Kidney capillary endothelial cell (primary cell): ENCODE measurements at regions not wholly inside any gene's neighbourhood (a gene's known extent, or its start where the extent isn't known, plus 50 kb on each side); places are given as distances from the start of the nearest gene placed in this dataset.

Source experiments
- DNase-seq: peaks from one replicate; pipeline ENCODE4 v3.0.0-alpha.2; 2018; ENCODE audit warnings: low spot score

- DNase-seq = no peak
These were observed 65.5 kb upstream of the TRIM2 start for GRCh38 chr4:153138736-153139135.

DNA sequence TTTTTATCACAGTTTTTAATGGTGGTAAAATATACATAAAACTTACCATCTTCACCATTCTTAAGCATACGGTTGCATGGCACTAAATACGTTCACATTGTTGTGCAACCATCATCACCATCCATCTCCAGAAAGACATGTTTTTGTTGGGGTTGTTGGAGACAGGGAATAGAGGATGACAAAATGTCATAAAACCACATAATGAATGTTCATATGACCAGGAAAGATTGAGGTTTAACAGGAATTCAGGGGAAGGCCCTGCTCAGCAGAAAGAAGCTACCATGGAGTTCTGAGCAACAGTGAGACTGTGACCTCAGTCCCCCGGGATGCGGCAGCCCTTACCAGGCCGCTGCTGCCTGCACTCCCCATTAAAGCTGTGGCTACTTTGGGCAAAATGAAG is 63.9 kb upstream of the TRIM2 start:
- DNase-seq = no peak

DNA sequence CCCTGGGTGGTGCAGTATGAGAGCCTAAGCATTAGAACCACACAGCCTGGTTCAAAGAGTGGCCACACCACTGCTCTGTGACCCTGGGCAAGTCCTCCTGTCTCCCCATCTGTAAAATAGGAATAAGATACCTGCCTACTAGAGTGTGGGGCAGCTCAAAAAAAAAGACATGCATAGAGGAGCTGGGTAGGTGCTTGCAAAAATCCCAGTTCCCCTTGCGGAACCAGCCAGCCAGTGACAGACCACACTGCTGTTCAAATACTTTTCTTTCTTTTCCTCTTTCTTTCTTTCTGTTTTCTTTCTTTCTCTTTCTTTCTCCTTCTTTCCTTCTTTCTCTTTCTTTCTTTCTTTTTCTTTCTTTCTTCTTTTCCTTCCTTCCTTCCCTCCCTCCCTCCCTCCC is 63.0 kb upstream of the TRIM2 start:
- DNase-seq = no peak

- DNase-seq = peak; percentile 77
These were observed 61.4 kb upstream of the TRIM2 start for GRCh38 chr4:153142700-153143438.

DNA sequence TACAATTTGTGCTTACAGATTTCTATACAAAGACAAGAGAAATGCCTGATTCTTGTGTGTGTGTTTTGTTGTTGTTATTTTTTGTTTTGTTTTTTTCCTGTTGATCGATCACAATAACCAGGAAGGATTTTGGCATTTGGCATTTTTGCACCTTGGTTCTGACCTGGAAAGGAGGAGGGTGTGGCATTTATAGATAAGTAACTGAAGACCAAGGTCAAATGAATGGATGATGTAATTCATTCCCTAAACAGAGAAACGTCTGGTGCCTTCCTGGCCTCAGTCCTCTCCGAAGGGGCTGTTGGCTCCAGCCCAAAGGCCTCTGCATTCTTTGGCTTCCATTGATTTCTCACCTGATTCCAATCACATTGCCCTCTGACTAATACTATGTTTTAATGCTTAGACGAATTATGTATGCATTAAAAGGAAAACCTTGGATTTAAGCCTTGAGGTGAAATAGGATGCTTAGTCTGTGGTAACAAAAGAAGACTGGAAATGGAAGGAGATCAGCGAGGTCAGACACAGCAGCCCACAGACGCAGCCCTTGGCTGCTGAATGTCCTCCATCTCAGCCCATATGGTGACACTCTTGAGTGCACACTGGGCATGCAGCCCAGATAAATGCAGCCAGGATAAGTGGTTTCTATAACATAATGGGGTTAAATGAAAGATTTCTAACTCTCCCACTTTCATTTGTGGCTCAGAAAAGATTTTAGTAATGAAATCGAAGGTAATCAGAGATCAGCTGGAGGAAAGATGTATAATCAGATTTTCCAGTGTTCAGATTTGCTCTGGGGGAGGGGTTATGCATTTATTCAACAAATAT is 60.5 kb upstream of the TRIM2 start:
- DNase-seq = no peak

DNA sequence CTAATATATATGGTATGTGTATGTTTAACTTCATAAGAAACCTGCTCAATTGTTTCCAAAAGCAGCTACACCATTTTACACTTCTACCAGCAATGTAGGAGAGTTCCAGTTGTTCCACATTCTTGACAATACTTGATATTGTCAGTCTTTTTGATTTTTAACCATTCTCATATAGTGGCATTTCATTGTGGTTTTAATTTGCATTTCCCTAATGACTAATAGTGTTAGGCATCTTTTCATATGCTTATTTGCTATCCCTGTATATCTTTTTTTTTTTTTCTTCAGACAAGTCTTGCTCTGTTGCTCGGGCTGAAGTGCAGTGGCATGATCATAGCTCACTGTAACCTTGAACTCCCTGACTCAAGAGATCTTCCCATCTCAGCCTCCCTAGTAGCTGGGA is 58.2 kb upstream of the TRIM2 start:
- DNase-seq = no peak

DNA sequence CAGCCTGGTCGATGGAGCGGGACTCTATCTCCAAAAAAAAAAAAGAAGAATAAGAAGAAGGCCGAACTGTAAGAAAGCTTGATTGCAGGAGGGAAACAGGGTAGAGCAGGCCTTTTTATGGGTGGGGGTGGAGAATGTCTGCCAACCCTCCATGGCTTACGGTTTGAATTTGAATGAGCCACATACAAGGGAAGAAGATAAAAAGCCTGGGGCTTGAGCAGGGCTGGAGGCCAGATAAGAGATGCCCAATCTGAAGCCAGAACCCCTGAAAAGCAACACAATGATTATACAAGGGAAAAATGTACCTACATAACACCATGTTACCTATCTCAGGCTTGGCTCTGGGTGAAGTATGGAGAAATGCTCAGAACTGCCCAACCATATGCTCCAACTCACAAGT is 57.3 kb upstream of the TRIM2 start:
- no peak for DNase-seq

- DNase-seq = no peak
These were observed 55.5 kb upstream of the TRIM2 start for GRCh38 chr4:153148791-153149190.

DNA sequence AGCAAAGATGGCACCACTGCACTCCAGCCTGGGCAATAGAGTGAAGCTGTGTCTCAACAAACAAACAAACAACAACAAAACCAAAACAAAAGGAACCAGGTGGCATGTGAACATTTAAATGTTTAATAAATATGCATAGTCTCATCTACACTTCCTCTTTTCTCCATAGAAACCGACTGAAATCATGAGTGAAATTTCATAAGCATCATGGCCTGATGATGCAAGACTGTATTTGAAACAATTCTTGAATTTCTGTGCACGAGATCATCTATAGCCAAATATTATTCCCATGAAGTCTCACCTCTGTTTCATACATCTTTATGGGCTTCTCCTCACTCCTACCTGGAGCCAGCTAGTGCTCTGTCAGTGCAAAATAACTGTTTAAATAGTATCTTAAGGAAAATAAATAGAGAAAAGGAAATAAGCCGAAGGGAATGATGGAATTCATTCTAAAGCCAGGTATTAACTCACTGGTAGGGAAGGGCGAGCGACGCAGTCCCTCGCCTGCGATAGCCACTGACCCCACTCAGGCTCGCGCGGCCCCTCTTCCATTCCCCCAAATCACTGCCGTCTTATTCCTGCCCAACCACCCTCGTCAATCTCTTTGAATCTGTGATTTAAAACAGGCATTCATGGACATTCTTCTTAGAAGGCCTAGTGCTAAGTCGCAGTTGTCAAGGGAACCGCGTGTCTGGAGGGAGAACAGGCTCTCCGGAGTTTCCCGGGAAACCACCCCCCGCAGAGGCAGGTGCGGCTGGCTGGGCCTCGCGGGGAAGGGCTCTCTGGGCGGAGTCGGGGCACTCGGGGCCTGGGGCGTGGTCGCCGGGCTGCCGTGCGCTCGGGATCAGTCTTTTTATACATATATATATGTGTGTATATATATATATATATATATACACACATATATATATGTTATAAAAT is 52.4 kb upstream of the TRIM2 start:
- no peak for DNase-seq

GRCh38 chr4:153152501-153153338 is 51.5 kb upstream of the TRIM2 start:
- peak; percentile 57 for DNase-seq

GRCh38 chr4:153153339-153153871 is 50.8 kb upstream of the TRIM2 start:
- DNase-seq = peak; percentile 77

- DNase-seq = peak; percentile 67
These were observed 50.0 kb upstream of the TRIM2 start for GRCh38 chr4:153154007-153154975.
